ENCODE measurements at regions not wholly inside any gene's neighbourhood (a gene's known extent, or its start where the extent isn't known, plus 50 kb on each side); places are given as distances from the start of the nearest gene placed in this dataset.

DNA sequence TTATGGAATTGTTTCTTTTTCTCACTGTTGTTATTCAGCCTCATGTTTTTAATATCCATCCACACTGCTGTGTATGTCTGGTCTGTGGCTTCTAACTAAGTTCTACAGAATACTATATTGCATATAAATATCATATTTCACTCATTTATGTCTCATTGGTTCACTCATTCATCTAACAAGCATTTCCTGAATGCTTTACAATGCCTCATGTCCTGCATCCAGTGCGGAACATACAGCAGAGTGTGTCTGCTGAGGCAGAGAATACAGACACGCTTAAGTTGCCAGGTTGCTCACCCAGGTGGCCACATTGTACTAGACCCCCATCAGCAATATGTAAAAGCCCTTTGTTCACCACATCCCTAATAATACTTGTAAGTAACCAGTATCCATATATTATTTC lies 111.8 kb upstream of the CNTNAP2 start:
- 88 to 98% methylated on average over 2 of the region's 2 CpGs for WGBS, 2 donors
- H3K9me3 ChIP-seq: no peaks in the 10 kb centered on the region
- TF ChIP-seq, protein P1, sequence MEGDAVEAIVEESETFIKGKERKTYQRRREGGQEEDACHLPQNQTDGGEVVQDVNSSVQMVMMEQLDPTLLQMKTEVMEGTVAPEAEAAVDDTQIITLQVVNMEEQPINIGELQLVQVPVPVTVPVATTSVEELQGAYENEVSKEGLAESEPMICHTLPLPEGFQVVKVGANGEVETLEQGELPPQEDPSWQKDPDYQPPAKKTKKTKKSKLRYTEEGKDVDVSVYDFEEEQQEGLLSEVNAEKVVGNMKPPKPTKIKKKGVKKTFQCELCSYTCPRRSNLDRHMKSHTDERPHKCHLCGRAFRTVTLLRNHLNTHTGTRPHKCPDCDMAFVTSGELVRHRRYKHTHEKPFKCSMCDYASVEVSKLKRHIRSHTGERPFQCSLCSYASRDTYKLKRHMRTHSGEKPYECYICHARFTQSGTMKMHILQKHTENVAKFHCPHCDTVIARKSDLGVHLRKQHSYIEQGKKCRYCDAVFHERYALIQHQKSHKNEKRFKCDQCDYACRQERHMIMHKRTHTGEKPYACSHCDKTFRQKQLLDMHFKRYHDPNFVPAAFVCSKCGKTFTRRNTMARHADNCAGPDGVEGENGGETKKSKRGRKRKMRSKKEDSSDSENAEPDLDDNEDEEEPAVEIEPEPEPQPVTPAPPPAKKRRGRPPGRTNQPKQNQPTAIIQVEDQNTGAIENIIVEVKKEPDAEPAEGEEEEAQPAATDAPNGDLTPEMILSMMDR (IDR thresholded peaks at IDR 0.05): no peak
- ATAC-seq (no peak), DNase-seq (no peak)
- no peaks in the 10 kb centered on the region for H3K27me3 ChIP-seq
- intact Hi-C loops (cut with DNase I): no loop called here
- H3K4me3 ChIP-seq: no peak overlapping the region
- no peaks in the 10 kb centered on the region for H3K4me1 ChIP-seq
- no peaks in the 10 kb centered on the region for H3K36me3 ChIP-seq
- no peak overlapping the region for H3K27ac ChIP-seq

DNA sequence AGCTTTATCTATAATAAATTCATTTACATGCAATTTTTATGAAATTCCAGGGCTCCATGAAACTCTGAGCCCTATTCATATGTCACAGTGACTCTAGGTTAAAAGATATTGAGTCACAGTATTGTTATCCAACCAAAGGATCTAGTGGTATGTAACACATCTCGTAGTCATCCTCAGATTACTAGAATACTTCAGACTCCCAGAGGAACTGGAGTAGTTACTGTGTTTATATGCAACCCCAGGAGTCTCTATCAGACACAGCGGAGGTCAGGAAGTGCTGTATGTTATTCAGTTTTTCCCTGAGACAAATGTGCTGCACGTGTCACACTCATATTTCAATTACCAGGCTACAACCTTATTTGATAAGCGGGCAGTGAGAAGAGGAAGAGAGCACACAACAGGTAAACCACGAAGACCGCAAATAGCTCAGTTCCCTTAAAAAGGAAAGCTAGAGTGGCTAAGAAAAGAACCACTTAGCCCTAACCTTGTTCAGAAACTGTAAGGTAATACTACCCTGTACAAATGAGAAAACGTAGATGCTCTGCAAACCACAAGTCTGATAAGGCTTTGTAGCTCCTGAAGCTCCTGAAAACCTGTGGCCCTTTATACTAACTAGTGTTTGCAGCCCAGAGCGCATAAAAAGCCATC lies 114.0 kb upstream of the CNTNAP2 start:
- DNase-seq (no peak), ATAC-seq (no peak)
- TF ChIP-seq, protein P1 (IDR thresholded peaks at IDR 0.05): no peak
- Histone ChIP-seq H3K36me3 (no peaks in the 10 kb centered on the region), H3K4me1 (no peaks in the 10 kb centered on the region), H3K9me3 (no peaks in the 10 kb centered on the region), H3K27ac (no peak overlapping the region), H3K4me3 (no peak overlapping the region), H3K27me3 (no peaks in the 10 kb centered on the region)
- intact Hi-C loops (cut with DNase I): no loop called here
- 51% methylated on average over 8 of the region's 8 CpGs for WGBS, 2 donors

DNA sequence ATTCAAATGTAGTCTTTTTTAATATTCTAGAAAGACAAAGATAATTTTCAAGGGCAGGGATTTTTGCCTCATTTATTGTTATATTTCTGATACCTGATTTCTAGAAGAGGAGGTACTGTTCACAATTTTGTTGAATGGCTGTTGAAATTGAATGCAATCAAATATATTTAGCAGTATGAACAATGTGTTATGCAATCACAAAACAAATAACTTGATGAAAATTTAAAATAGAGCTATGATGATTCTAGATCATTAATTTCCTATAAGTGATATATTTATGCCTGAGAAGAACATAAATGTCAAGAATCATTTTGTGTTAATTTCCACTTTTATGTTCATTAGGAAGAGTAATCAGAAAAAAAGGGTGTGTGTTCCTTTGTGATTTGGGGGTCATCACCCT lies 114.6 kb upstream of the CNTNAP2 start:
- ATAC-seq (no peak), DNase-seq (no peak)
- Histone ChIP-seq H3K9me3 (no peaks in the 10 kb centered on the region), H3K4me3 (no peak overlapping the region), H3K36me3 (no peaks in the 10 kb centered on the region), H3K27me3 (no peaks in the 10 kb centered on the region), H3K4me1 (no peaks in the 10 kb centered on the region), H3K27ac (no peak overlapping the region)
- TF ChIP-seq, protein P1 (IDR thresholded peaks at IDR 0.05): no peak
- intact Hi-C loops (cut with DNase I): no loop called here

DNA sequence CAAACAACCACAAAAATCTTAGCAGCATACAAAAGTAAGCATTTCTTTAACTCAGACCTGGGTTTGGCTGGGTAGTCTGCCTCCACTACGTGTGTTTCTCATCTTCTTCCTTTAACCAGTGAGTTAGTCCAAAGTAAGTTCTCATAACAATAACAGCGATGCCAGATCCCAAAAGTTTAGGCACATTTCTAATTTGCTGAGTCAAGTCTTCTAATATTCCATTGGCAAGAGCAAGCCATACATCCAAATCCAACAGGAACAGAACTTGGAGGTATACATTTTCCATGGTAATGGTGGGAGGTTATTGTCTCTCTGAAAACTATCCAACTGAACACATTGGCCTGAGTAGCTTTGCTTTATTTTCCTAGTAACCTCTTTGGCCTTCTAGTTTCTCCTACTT lies 115.7 kb upstream of the CNTNAP2 start:
- intact Hi-C loops (cut with DNase I): no loop called here
- 70 to 79% methylated on average over 2 of the region's 2 CpGs for WGBS, 2 donors
- no peaks in the 10 kb centered on the region for H3K27me3 ChIP-seq
- no peak overlapping the region for H3K4me3 ChIP-seq
- DNase-seq (no peak), ATAC-seq (no peak)
- H3K36me3 ChIP-seq: no peaks in the 10 kb centered on the region
- H3K9me3 ChIP-seq: no peaks in the 10 kb centered on the region
- no peaks in the 10 kb centered on the region for H3K4me1 ChIP-seq
- TF ChIP-seq, protein P1 (IDR thresholded peaks at IDR 0.05): no peak
- H3K27ac ChIP-seq: no peak overlapping the region

All from heart right ventricle (tissue), 16 donors.